Body of pancreas (tissue), 4 donors: ENCODE measurements at regions not wholly inside any gene's neighbourhood (a gene's known extent, or its start where the extent isn't known, plus 50 kb on each side); places are given as distances from the start of the nearest gene placed in this dataset.

Experiments
- CTCF ChIP-seq, 7 experiments: fragments of 450-650 bp in 4 of 7; fragments of 200-600 bp in 3 of 7; sonication (generic) in 3 of 7; IDR thresholded peaks; one replicate each; pipeline ENCODE4 v1.5.1; 2016 to 2019; ENCODE audit warnings: antibody characterized with exemption in 7 of 7
- POLR2A ChIP-seq, 3 donors: fragments of 450-650 bp; IDR thresholded peaks; one replicate each; pipeline ENCODE4 v1.6.1; 2016; ENCODE audit warnings: antibody characterized with exemption in 3 of 3, mild to moderate bottlenecking in 2 of 3

- no peak for TF ChIP-seq POLR2A (IDR thresholded peaks at IDR 0.05)
- no peak for TF ChIP-seq CTCF (IDR thresholded peaks at IDR 0.05)
Observed at GRCh38 chr5:145242551-145242950, 592.6 kb downstream of the PRELID2 start.
